Body of pancreas (tissue), 4 donors: ENCODE measurements at regions not wholly inside any gene's neighbourhood (a gene's known extent, or its start where the extent isn't known, plus 50 kb on each side); places are given as distances from the start of the nearest gene placed in this dataset.

Experiments used
- CTCF ChIP-seq, 7 experiments: fragments of 450-650 bp in 4 of 7; fragments of 200-600 bp in 3 of 7; sonication (generic) in 3 of 7; IDR thresholded peaks; one replicate each; pipeline ENCODE4 v1.5.1; 2016 to 2019; ENCODE audit warnings: antibody characterized with exemption in 7 of 7
- POLR2A ChIP-seq, 3 donors: fragments of 450-650 bp; IDR thresholded peaks; one replicate each; pipeline ENCODE4 v1.6.1; 2016; ENCODE audit warnings: antibody characterized with exemption in 3 of 3, mild to moderate bottlenecking in 2 of 3

GRCh38 chr4:127548990-127549925 lies 83.5 kb upstream of the INTU start:
- TF ChIP-seq POLR2A (IDR thresholded peaks at IDR 0.05) (no peak), CTCF (IDR thresholded peaks at IDR 0.05) (no peak)
